ENCODE measurements at regions not wholly inside any gene's neighbourhood (a gene's known extent, or its start where the extent isn't known, plus 50 kb on each side); places are given as distances from the start of the nearest gene placed in this dataset.

DNA sequence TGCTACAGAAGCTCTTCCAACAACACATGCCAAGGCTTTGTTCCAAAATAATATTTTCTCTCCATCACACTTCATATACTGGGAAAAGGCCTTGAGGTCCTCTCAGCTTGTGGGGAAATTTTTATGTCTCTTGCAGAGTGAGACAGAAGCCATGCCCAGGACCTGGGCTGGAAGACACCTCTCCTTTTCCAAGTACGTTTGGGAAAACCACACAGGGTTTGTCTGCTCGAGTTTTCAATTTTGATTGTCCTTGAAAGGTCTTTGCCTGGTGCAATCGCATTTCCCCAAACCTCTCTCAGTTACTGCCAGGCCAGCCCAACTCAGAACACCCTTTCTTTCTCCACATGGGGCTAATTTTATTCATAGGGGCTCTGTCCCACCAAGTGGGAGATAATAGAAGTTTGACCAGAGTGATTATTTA, 272.2 kb downstream of the OSR1 start:
- DNase-seq = no peak

GRCh38 chr2:19078709-19079108, 279.7 kb downstream of the OSR1 start:
- no peak for DNase-seq

- DNase-seq = no peak
These were observed 284.9 kb downstream of the OSR1 start for GRCh38 chr2:19073522-19073921.

DNA sequence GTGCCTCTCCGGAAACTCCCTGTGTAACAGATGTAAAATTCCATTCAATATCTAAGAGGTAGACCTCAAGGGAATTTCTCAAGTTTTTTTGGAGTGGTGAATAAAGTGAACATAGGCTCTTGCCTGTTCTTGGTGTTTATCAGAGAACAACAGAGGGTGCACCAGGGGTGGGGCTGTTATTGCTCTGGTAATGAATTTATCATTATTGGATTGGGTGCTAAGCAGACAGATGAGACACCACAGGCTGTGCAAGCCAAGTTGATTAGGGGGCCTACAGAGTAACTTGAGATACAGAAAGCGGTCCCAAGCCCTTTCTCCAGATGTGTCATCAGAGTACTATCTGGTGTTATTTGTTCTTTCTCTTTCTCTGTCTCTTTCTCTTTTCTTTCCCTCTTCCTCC, 286.3 kb downstream of the OSR1 start:
- no peak for DNase-seq

DNA sequence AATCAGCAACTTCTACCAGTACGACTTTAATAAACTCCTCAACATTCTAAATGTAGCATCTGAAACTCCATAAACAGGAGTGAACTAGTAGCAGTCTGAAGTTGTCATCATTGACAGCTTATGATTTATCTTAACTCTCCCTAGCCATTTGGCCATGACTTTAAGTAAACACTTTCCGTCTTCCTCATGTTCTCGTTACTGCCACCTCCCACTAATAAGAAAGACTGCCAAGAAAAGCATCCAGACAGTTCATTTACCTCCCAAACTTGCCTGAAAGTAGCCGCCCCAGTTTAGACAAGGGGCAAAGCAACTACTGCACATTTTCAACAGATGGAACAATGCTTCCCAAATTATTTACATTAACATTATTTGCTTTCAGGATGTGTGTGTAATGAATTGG, 287.5 kb downstream of the OSR1 start:
- no peak for DNase-seq

DNA sequence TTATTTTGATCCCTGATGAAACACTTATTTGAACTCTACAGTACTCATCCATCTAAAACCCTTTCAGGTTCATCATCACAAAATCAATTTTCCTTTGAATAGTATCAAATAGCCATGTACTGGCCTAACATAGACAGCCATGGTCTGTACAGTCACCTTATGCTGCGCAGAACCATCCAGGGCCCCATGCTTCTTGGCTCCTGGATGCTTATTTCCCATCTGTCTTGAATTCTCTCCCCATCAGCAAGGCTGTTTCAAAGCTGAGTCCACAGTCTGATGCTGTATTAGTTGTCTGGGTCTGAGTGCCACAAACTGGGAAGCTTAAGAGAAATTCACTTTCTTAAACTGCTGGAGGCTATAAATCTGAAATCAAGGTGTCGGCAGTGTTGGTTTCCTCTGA, 290.2 kb downstream of the OSR1 start:
- no peak for DNase-seq

- no peak for DNase-seq
These were observed 296.1 kb downstream of the OSR1 start for GRCh38 chr2:19062370-19062769.

- DNase-seq = no peak
These were observed 299.3 kb downstream of the OSR1 start for GRCh38 chr2:19059076-19059475.

DNA sequence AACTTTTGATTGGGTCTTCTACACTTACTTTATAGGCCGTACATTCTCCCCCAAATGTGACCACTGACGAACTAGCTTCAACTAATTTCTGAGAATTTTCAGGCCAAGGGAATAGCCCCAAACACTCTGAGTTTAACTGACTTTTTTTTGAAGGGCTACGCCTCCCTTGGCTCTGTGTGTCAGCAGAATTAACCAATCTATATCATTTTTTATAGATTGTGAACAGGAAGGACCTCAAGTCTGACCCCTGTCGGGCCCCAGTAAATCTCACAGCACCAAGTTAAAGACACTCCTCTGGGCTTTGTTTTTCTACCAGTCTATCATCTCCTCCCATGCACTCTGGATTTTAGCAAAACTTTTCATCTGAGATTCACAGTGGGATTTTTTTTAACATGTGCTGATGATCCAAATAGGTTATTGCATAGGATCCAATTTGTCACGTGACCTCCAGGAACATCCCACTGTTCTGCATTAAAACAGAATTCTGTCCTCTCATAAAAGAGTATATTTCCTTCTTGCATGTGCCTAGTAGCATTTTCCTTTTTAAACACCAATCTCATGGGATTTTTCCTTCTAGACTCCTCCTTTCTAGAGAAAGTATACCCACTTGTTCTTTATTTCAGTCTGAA, 307.1 kb downstream of the OSR1 start:
- no peak for DNase-seq

DNA sequence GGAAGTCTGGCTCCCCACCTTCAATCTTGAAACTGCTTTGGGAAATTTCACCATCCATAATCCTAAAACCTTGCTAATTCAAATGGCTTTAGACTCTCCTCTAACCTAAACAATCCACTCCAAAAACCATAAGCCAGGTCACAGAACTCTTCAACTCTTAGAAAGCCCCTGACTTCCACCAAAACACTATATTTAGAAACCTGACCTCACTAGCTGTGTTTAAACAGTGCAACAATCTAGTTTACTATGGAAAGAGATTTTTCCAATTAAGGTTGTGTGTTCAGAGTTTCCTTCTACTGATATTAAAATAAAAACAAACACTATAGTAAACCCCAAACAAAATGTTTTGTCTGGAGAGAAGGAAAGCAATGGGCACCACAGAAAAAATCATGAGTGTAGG, 308.1 kb downstream of the OSR1 start:
- DNase-seq = no peak

DNA sequence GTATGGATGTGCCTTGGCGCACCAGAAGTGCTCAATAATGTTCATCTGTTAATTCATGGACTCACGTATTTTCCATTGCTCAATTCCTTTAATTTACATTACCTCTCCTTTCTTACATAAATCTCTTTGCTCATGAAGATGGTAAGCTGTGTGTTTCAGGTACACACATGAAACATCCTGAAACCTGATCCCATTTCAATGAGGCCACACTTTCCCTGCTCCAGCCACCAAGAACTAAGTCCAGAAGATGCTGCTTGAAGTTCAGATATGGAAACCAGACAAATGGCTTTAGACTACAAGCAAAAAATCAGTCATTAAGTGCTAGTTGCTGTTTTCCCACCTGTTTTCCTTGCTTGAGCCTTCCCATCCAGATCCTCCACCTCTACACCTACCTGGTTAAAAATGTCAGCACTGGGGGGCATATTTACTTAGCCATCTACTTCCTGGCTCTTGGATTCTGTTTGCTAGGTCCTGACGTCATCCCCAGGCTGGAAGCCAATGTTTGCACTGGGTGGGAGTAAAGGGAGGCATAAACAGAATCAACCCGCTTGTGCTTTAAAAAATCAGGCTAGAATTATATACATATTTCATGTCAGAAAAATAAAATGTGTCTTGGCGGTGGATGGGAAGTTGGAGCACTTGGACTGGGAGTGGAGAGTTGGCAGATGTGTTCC, 309.7 kb downstream of the OSR1 start:
- no peak for DNase-seq

GRCh38 chr2:19046986-19047780, 311.2 kb downstream of the OSR1 start:
- no peak for DNase-seq

GRCh38 chr2:19045151-19045550, 313.3 kb downstream of the OSR1 start:
- DNase-seq = no peak

- DNase-seq = no peak
These were observed 314.5 kb downstream of the OSR1 start for GRCh38 chr2:19043893-19044292.

DNA sequence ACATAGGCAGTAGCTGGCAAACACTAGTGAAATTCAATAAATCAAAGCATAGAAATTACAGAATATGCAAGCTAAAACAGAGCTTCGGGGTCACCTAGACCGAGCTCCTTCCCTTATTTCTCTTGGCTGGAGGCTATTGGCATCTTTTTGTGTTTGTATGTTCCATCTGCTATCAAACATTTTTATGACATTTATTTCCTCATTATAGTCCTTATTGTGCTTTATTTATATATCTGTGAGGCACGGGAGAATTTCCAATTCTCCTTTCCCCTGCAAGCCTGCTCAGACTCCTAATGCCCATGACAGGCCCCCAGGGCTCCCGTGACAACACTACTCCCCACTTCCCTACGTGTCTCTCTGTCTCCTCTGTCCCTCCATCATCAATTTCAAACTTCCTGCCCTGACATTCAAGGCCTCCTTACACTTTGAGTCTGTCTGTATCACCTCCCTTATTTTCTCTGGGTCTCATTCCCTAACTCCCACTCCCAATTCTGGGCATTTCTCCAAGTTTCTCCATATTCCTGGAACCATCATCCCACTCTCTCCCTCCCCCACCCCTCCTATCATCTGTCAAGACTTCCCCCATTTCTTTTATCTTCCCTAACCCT, 316.9 kb downstream of the OSR1 start:
- DNase-seq = no peak

DNA sequence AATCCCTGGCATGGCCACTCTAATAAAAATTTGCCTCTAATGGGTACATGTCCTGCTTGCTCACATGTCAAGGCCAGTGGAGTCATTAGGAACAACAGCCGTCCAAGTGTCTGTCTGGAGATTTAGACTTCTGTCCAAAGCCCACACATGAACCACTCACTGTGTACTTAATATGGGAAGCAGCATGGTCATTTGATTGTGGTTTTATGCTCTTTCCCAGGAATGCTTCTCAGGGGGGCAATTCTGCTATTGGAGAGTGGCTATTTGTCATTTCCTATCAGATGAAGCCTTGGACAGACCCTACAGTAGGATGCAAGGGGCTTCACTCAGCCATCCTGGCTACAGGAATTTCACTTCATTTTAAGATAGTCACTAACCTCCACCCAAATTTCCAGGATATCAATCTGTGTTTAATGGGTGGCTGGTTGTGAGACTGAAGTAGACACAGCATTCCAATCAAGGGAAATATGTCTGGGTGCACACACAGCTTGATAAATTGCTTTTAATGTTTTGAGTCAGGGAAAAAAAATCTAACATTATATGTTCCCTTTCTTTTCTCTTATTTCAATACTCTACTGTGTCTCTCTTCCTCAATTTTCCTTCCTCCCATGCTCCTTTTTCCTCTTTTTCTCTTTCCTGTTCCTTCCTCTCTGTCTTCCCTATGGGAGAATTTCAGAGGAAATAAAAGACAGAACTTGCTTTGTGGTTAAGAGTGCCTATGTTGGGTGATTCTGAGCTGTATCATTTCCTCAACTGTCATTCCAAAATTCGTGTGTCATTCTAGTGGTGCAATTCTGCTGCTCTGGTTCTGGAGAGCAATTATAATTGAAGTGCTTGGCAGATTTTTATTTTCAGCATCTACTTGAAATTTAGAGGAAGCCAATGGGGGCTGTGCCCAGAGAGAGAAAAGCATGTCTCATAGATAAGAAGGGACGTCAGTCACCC, 320.1 kb downstream of the OSR1 start:
- no peak for DNase-seq

DNA sequence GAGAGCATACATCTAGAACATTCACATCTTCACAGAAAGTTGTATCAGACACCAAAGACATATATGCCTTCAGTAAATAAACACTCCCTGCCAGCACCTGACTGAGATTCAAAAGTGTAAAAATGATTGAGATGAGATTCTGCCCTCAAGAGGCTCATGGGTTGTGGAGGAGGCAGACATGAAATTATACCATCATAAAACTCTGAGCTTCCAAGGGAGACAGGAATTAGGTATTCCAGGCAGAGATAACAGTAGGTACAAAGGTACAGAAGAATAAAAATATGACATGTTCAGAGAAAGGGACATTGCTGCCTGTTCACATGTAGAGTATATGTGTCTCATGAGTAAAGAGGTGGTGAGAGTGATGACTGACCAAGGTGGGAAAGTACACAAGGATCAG, 322.3 kb downstream of the OSR1 start:
- DNase-seq = no peak

- DNase-seq = no peak
These were observed 323.2 kb downstream of the OSR1 start for GRCh38 chr2:19035238-19035637.

DNA sequence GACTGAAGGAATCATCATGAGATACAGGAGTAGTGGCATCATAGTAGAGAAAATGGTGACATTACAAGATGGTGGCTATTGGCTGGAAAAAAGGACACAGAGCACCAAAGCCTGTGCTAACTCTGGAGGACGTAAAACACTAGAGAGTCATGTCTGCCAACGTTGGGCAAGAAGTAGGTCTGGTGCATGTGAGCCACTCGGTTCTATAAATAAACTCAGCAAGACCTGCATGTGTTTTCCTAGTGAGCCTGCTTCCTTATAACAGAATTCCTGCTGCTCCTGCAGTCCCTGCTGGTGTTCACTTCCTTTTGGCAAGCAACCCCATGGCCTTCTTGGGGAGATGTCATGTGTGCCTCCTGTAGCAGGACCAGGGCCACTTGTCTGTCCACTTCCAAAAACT, 325.2 kb downstream of the OSR1 start:
- DNase-seq = no peak

- DNase-seq = no peak
These were observed 326.8 kb downstream of the OSR1 start for GRCh38 chr2:19031642-19032041.

DNA sequence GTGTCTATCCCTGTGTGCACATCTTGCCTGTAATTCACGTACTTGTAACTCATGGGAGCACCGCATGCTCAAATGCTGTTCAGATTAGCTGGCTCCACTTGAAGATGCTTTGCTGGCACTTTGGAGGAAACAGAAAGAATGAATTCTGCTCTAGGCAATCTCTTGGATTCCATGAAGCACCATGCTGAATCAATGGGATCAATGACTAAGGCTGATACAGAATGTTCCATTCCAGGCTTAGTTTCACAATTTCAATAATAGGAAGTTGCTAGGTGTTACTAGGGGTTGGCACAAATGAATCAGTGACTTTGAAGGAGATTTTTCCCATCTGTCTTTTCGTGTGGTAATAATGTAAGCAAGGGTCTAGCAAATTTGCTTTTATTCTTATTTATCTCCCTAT, 328.8 kb downstream of the OSR1 start:
- no peak for DNase-seq

GRCh38 chr2:19028587-19029375, 329.6 kb downstream of the OSR1 start:
- no peak for DNase-seq
